ENCODE measurements at regions not wholly inside any gene's neighbourhood (a gene's known extent, or its start where the extent isn't known, plus 50 kb on each side); places are given as distances from the start of the nearest gene placed in this dataset.

GRCh38 chr22:34055525-34056200 lies 135.4 kb upstream of the LARGE1 start:
- TF ChIP-seq CTCF (IDR thresholded peaks at IDR 0.05 in 8 of 11, conservative IDR thresholded peaks at IDR 0.05 in 3 of 11) (no peak), POLR2AphosphoS5 (IDR thresholded peaks at IDR 0.05) (no peak)

Data from spleen (tissue), 7 donors.